H1 (cell line): ENCODE measurements at regions not wholly inside any gene's neighbourhood (a gene's known extent, or its start where the extent isn't known, plus 50 kb on each side); places are given as distances from the start of the nearest gene placed in this dataset.

Source experiments
- CTCF ChIA-PET: fragments of 300-600 bp; sonication (Branson Sonifier 250); formaldehyde crosslinking; loops from one replicate; lab custom pipeline; 2021; ENCODE audit not compliant: partially characterized antibody; lab: Charles Lee
- POLR2A ChIA-PET: fragments of 300-600 bp; sonication (Branson Sonifier 250); formaldehyde crosslinking; loops from one replicate; lab custom pipeline; 2021; ENCODE audit warnings: inconsistent platforms; ENCODE audit not compliant: partially characterized antibody; lab: Charles Lee
- DNase-seq, 2 experiments: peaks; one replicate each; pipeline versions ENCODE4 v3.0.0 to v3.0.0-alpha.2; 2010 to 2022; ENCODE audit warnings: low spot score in 2 of 2, low read depth in 1 of 2, mixed read lengths in 1 of 2
- FAIRE-seq: peaks from 2 replicates; lab custom pipeline; 2011; peaks lifted over from hg19 to GRCh38; lab: Jason Lieb, UNC
- H2AFZ ChIP-seq: 2 replicates; pipeline ENCODE4 v1.8.1; 2012; ENCODE audit warnings: low read length, inconsistent platforms
- H2AK5ac ChIP-seq: 2 replicates; pipeline ENCODE4 v1.6.1; 2013; ENCODE audit warnings: low read depth, low read length
- H2BK120ac ChIP-seq: replicated peaks from 2 replicates; pipeline ENCODE3; 2013; ENCODE audit warnings: low read depth, low read length, inconsistent platforms
- H2BK12ac ChIP-seq: 2 replicates; pipeline ENCODE4 v1.6.1; 2013; ENCODE audit warnings: low read depth, low read length
- H2BK15ac ChIP-seq: 2 replicates; pipeline ENCODE4 v1.6.1; 2013; ENCODE audit warnings: low read length
- H2BK20ac ChIP-seq: 2 replicates; pipeline ENCODE4 v1.6.1; 2013; ENCODE audit warnings: low read length
- H2BK5ac ChIP-seq: 2 replicates; pipeline ENCODE4 v1.6.1; 2013; ENCODE audit warnings: low read depth, low read length
- H3K14ac ChIP-seq: 2 replicates; pipeline ENCODE4 v1.6.1; 2013; ENCODE audit warnings: inconsistent platforms; ENCODE audit not compliant: insufficient read length
- H3K18ac ChIP-seq: 2 replicates; pipeline ENCODE4 v1.6.1; 2013; ENCODE audit warnings: low read length; ENCODE audit errors: extremely low read depth
- H3K23ac ChIP-seq: 2 replicates; pipeline ENCODE4 v1.6.1; 2013; ENCODE audit warnings: inconsistent platforms; ENCODE audit not compliant: insufficient read length
- H3K23me2 ChIP-seq: 2 replicates; pipeline ENCODE4 v1.6.1; 2013; ENCODE audit warnings: low read depth, low read length
- H3K27ac ChIP-seq: 2 replicates; pipeline ENCODE4 v1.6.1; 2011; ENCODE audit warnings: low read depth, low read length, inconsistent platforms
- H3K27me3 ChIP-seq, 4 experiments: replicated peaks in 1 of 4; 1 replicate in 1 of 4; 2 replicates in 3 of 4; pipeline versions ENCODE4 v1.6.1 to v1.8.1; 2011 to 2013; ENCODE audit warnings: low read length in 3 of 4, mild to moderate bottlenecking in 3 of 4, inconsistent platforms in 2 of 4, mixed read lengths in 2 of 4, moderate library complexity in 1 of 4; ENCODE audit not compliant: control insufficient read depth in 3 of 4, insufficient read depth in 3 of 4; ENCODE audit errors: extremely low read depth in 1 of 4
- H3K36me3 ChIP-seq, 4 experiments: 2 replicates each; pipeline versions ENCODE4 v1.6.1 to v1.8.1; 2011 to 2013; ENCODE audit warnings: mild to moderate bottlenecking in 4 of 4, low read length in 3 of 4, moderate library complexity in 2 of 4, control low read depth in 1 of 4, inconsistent platforms in 1 of 4; ENCODE audit not compliant: insufficient read depth in 4 of 4, control insufficient read depth in 2 of 4
- H3K4ac ChIP-seq: replicated peaks from 2 replicates; pipeline ENCODE3; 2013; ENCODE audit warnings: low read length, low read depth, mixed read lengths, inconsistent platforms; ENCODE audit not compliant: insufficient read length
- H3K4me1 ChIP-seq, 4 experiments: replicated peaks in 1 of 4; 1 replicate in 1 of 4; 2 replicates in 3 of 4; pipeline versions ENCODE4 v1.6.1 to v1.8.1; 2011 to 2013; ENCODE audit warnings: low read length in 3 of 4, inconsistent platforms in 2 of 4, mixed read lengths in 1 of 4; ENCODE audit not compliant: insufficient read depth in 4 of 4, control insufficient read depth in 3 of 4
- H3K4me2 ChIP-seq, 2 experiments: 2 replicates each; pipeline versions ENCODE4 v1.6.1 to v1.8.1; 2011 to 2013; ENCODE audit warnings: low read depth in 2 of 2, low read length in 2 of 2, control low read depth in 1 of 2, inconsistent platforms in 1 of 2, mild to moderate bottlenecking in 1 of 2; ENCODE audit not compliant: insufficient read depth in 1 of 2
- H3K4me3 ChIP-seq, 4 experiments: fragments of 200-600, 300-600 bp in 1 of 4; sonication (generic), shearing (Covaris generic), sonication (Bioruptor Twin) in 1 of 4; 2 replicates each; pipeline versions ENCODE4 v1.5.1 to v1.8.1; 2011 to 2016; ENCODE audit warnings: low read length in 4 of 4, low read depth in 3 of 4, control low read depth in 2 of 4, inconsistent platforms in 2 of 4, mild to moderate bottlenecking in 2 of 4, mixed read lengths in 1 of 4, moderate library complexity in 1 of 4; ENCODE audit not compliant: insufficient read depth in 2 of 4; ENCODE audit errors: extremely low read depth in 1 of 4
- H3K56ac ChIP-seq: replicated peaks from 2 replicates; pipeline ENCODE3; 2013; ENCODE audit warnings: low read depth, mild to moderate bottlenecking, mixed read lengths, low read length, inconsistent platforms; ENCODE audit not compliant: insufficient read length
- H3K79me1 ChIP-seq: 2 replicates; pipeline ENCODE4 v1.6.1; 2013; ENCODE audit warnings: low read depth, low read length, control low read depth
- H3K79me2 ChIP-seq, 2 experiments: 2 replicates each; pipeline versions ENCODE4 v1.6.1 to v1.8.1; 2012 to 2013; ENCODE audit warnings: low read length in 2 of 2, mild to moderate bottlenecking in 2 of 2, inconsistent platforms in 1 of 2; ENCODE audit not compliant: insufficient read depth in 2 of 2, control insufficient read depth in 1 of 2
- H3K9ac ChIP-seq, 4 experiments: replicated peaks in 1 of 4; 1 replicate in 1 of 4; 2 replicates in 3 of 4; pipeline versions ENCODE4 v1.6.1 to v1.8.1; 2011 to 2013; ENCODE audit warnings: low read depth in 3 of 4, low read length in 3 of 4, control low read depth in 2 of 4, mild to moderate bottlenecking in 2 of 4, moderate library complexity in 2 of 4, inconsistent platforms in 1 of 4; ENCODE audit errors: extremely low read depth in 1 of 4
- H3K9me3 ChIP-seq, 2 experiments: 2 replicates each; pipeline versions ENCODE4 v1.6.1 to v1.8.1; 2012 to 2013; ENCODE audit warnings: mild to moderate bottlenecking in 2 of 2, moderate library complexity in 2 of 2, control low read depth in 1 of 2, inconsistent platforms in 1 of 2, low read depth in 1 of 2, low read length in 1 of 2, mixed read lengths in 1 of 2; ENCODE audit not compliant: insufficient read depth in 2 of 2
- H4K20me1 ChIP-seq, 2 experiments: replicated peaks in 1 of 2; 2 replicates each; pipeline versions ENCODE3 to v1.8.1; 2011 to 2013; ENCODE audit warnings: inconsistent platforms in 2 of 2, low read length in 2 of 2, mild to moderate bottlenecking in 1 of 2; ENCODE audit not compliant: insufficient read depth in 2 of 2, control insufficient read depth in 1 of 2
- H4K5ac ChIP-seq: 2 replicates; pipeline ENCODE4 v1.6.1; 2013; ENCODE audit warnings: low read length, low read depth, mixed read lengths, inconsistent platforms; ENCODE audit not compliant: insufficient read length
- H4K8ac ChIP-seq: 2 replicates; pipeline ENCODE4 v1.8.0; 2013; ENCODE audit warnings: mild to moderate bottlenecking, moderate library complexity, low read length, inconsistent platforms; ENCODE audit not compliant: insufficient read depth; ENCODE audit errors: extremely low read depth
- H4K91ac ChIP-seq: replicated peaks from 2 replicates; pipeline ENCODE3; 2013; ENCODE audit warnings: low read length, mixed read lengths, inconsistent platforms; ENCODE audit not compliant: insufficient read length
- EGR1 ChIP-seq: IDR thresholded peaks from 2 replicates; pipeline ENCODE4 v1.6.1; 2011; ENCODE audit warnings: low read depth, low read length, borderline replicate concordance
- SP2 ChIP-seq: IDR thresholded peaks from 2 replicates; pipeline ENCODE4 v1.6.1; 2012; ENCODE audit warnings: mild to moderate bottlenecking, low read length, inconsistent platforms
- WGBS, 2 experiments: shearing (Covaris generic) in 1 of 2; methylation state at CpG; one replicate each; pipeline versions ENCODE4 v1.1.6 to v1.1.7; 2013 to 2015; ENCODE audit warnings: low lambda C conversion rate in 2 of 2, mixed read lengths in 2 of 2, inconsistent platforms in 1 of 2, low coverage in 1 of 2, missing lambda C conversion rate in 1 of 2; ENCODE audit not compliant: insufficient replicate concordance in 2 of 2, insufficient coverage in 1 of 2, insufficient read length in 1 of 2; ENCODE audit errors: extremely low coverage in 1 of 2, missing lambda C conversion rate in 1 of 2; 5-methylcytosine and 5-hydroxymethylcytosine counted together

GRCh38 chr1:30356839-30357238, 366.5 kb downstream of the MATN1 start:
- no peak overlapping the region for H3K23ac ChIP-seq
- no peak overlapping the region for H2BK120ac ChIP-seq
- 91% methylated on average over 6 of the region's 6 CpGs; no CpG with 5 or more reads in 1 of the 2 experiments for WGBS, 2 experiments
- H3K79me2 ChIP-seq: no peaks in the 10 kb centered on the region
- H2BK20ac ChIP-seq: no peak overlapping the region
- ChIA-PET CTCF (interaction anchor here (0.9 to 14.2 kb wide), 5 partner anchors 9 to 351 kb away, joined by 3 to 139 read pairs (median 3); no protein-coding TSS in a partner anchor), POLR2A (no interaction called here)
- no peak overlapping the region for H3K14ac ChIP-seq
- no peaks in the 10 kb centered on the region for H3K79me1 ChIP-seq
- H2BK15ac ChIP-seq: no peak overlapping the region
- no peak overlapping the region for H4K91ac ChIP-seq
- H3K23me2 ChIP-seq: no peaks in the 10 kb centered on the region
- H2AFZ ChIP-seq: no peak overlapping the region
- H4K20me1 ChIP-seq: no peaks in the 10 kb centered on the region
- no peak overlapping the region for H2BK12ac ChIP-seq
- no peaks in the 10 kb centered on the region; a peak in 1 of 7 replicates for H3K27me3 ChIP-seq
- no peak overlapping the region for H3K9ac ChIP-seq
- H3K36me3 ChIP-seq: no peaks in the 10 kb centered on the region
- H3K4me1 ChIP-seq: peaks cover 0 to 8% (median 1%) of the 10 kb centered on the region in 4 experiments; a peak in 6 of 7 replicates
- no peak overlapping the region for H3K56ac ChIP-seq
- H3K9me3 ChIP-seq: no peaks in the 10 kb centered on the region
- no peak overlapping the region for H3K27ac ChIP-seq
- DNase-seq: no peak
- H4K5ac ChIP-seq: no peak overlapping the region
- H2AK5ac ChIP-seq: no peak overlapping the region
- no peak overlapping the region for H4K8ac ChIP-seq
- no peak overlapping the region for H3K4me3 ChIP-seq
- no peak overlapping the region for H3K4ac ChIP-seq
- H3K4me2 ChIP-seq: no peak overlapping the region
- no peak overlapping the region for H2BK5ac ChIP-seq
- no peak overlapping the region for H3K18ac ChIP-seq
- FAIRE-seq: no peak
- TF ChIP-seq EGR1 (no peak), SP2 (no peak)
